ENCODE measurements at regions not wholly inside any gene's neighbourhood (a gene's known extent, or its start where the extent isn't known, plus 50 kb on each side); places are given as distances from the start of the nearest gene placed in this dataset.

- no peak for TF ChIP-seq ESRRG (CRISPR knock-in tag; IDR thresholded peaks at IDR 0.05)
These were observed 169.2 kb upstream of the CTNND2 start (continued) for GRCh38 chr5:12073426-12073825.

GRCh38 chr5:12072441-12072840, 168.2 kb upstream of the CTNND2 start:
- TF ChIP-seq ZNF565 (CRISPR knock-in tag; conservative IDR thresholded peaks at IDR 0.05; ENCODE audit: low read depth) (no peak), ISL1 (CRISPR knock-in tag; IDR thresholded peaks at IDR 0.05) (no peak), ARNTL (CRISPR knock-in tag; IDR thresholded peaks at IDR 0.05; ENCODE audit: borderline replicate concordance, low read depth) (no peak), TOX (CRISPR knock-in tag; IDR thresholded peaks at IDR 0.05; ENCODE audit: borderline replicate concordance) (no peak), CSDC2 (CRISPR knock-in tag; IDR thresholded peaks at IDR 0.05) (no peak), SNAI2 (CRISPR knock-in tag; IDR thresholded peaks at IDR 0.05) (no peak), TCF4 (CRISPR knock-in tag; IDR thresholded peaks at IDR 0.05; ENCODE audit: borderline replicate concordance) (no peak), BACH2 (CRISPR knock-in tag; IDR thresholded peaks at IDR 0.05; ENCODE audit: borderline replicate concordance) (no peak), ZNF8 (CRISPR knock-in tag; IDR thresholded peaks at IDR 0.05) (no peak), ZC3H10 (CRISPR knock-in tag; IDR thresholded peaks at IDR 0.05) (no peak), GLIS3 (CRISPR knock-in tag; IDR thresholded peaks at IDR 0.05) (no peak), CSRNP3 (CRISPR knock-in tag; IDR thresholded peaks at IDR 0.05) (no peak), PPARA (CRISPR knock-in tag; IDR thresholded peaks at IDR 0.05; ENCODE audit: borderline replicate concordance) (no peak), CREB5 (CRISPR knock-in tag; IDR thresholded peaks at IDR 0.05; ENCODE audit: low read depth) (no peak), ZNF70 (CRISPR knock-in tag; IDR thresholded peaks at IDR 0.05) (no peak), RARB (CRISPR knock-in tag; IDR thresholded peaks at IDR 0.05) (no peak), ESRRG (CRISPR knock-in tag; IDR thresholded peaks at IDR 0.05) (no peak), OSR1 (CRISPR knock-in tag; IDR thresholded peaks at IDR 0.05) (no peak)
- TF ChIP-seq, protein P1, sequence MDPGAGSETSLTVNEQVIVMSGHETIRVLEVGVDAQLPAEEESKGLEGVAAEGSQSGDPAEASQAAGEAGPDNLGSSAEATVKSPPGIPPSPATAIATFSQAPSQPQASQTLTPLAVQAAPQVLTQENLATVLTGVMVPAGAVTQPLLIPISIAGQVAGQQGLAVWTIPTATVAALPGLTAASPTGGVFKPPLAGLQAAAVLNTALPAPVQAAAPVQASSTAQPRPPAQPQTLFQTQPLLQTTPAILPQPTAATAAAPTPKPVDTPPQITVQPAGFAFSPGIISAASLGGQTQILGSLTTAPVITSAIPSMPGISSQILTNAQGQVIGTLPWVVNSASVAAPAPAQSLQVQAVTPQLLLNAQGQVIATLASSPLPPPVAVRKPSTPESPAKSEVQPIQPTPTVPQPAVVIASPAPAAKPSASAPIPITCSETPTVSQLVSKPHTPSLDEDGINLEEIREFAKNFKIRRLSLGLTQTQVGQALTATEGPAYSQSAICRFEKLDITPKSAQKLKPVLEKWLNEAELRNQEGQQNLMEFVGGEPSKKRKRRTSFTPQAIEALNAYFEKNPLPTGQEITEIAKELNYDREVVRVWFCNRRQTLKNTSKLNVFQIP (CRISPR knock-in tag; IDR thresholded peaks at IDR 0.05; ENCODE audit: borderline replicate concordance, low read depth), result no peak

DNA sequence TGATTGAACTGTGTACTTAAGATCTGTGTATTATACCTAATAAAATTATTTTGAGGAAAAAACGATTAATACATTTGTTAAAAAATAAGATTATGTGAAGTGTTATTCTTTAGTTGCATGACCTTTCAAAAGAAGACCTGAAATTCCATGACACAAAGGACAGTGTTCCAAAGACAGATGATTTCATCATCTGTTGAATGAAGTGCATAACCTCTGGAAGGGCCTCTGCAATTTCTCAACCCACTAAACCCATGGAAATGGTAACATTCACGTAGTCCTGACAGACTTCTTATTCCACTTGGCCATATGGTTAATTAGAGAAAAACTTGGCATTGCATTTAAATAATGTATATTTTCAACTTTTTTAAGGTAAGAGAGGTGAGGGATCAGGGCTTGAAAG, 167.2 kb upstream of the CTNND2 start:
- no peak for ATAC-seq
- TF ChIP-seq ZNF70 (CRISPR knock-in tag; IDR thresholded peaks at IDR 0.05) (no peak), OSR1 (CRISPR knock-in tag; IDR thresholded peaks at IDR 0.05) (no peak), CSRNP3 (CRISPR knock-in tag; IDR thresholded peaks at IDR 0.05) (no peak)
- TF ChIP-seq, protein P2, sequence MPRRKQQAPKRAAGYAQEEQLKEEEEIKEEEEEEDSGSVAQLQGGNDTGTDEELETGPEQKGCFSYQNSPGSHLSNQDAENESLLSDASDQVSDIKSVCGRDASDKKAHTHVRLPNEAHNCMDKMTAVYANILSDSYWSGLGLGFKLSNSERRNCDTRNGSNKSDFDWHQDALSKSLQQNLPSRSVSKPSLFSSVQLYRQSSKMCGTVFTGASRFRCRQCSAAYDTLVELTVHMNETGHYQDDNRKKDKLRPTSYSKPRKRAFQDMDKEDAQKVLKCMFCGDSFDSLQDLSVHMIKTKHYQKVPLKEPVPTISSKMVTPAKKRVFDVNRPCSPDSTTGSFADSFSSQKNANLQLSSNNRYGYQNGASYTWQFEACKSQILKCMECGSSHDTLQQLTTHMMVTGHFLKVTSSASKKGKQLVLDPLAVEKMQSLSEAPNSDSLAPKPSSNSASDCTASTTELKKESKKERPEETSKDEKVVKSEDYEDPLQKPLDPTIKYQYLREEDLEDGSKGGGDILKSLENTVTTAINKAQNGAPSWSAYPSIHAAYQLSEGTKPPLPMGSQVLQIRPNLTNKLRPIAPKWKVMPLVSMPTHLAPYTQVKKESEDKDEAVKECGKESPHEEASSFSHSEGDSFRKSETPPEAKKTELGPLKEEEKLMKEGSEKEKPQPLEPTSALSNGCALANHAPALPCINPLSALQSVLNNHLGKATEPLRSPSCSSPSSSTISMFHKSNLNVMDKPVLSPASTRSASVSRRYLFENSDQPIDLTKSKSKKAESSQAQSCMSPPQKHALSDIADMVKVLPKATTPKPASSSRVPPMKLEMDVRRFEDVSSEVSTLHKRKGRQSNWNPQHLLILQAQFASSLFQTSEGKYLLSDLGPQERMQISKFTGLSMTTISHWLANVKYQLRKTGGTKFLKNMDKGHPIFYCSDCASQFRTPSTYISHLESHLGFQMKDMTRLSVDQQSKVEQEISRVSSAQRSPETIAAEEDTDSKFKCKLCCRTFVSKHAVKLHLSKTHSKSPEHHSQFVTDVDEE (CRISPR knock-in tag; IDR thresholded peaks at IDR 0.05), result no peak

More at GRCh38 chr5:12072441-12072840, 168.2 kb upstream of the CTNND2 start:
- no peak for ATAC-seq

GRCh38 chr5:12023614-12024241, 119.5 kb upstream of the CTNND2 start:
- ATAC-seq, result no peak
- TF ChIP-seq RARB (CRISPR knock-in tag; IDR thresholded peaks at IDR 0.05), result no peak
- TF ChIP-seq ZFP3 (CRISPR knock-in tag; IDR thresholded peaks at IDR 0.05), result no peak
- TF ChIP-seq GLIS3 (CRISPR knock-in tag; IDR thresholded peaks at IDR 0.05), result no peak
- no peak for TF ChIP-seq ZNF8 (CRISPR knock-in tag; IDR thresholded peaks at IDR 0.05)
- TF ChIP-seq, protein P1 (CRISPR knock-in tag; IDR thresholded peaks at IDR 0.05; ENCODE audit: borderline replicate concordance, low read depth), result no peak
- no peak for TF ChIP-seq ISL1 (CRISPR knock-in tag; IDR thresholded peaks at IDR 0.05)
- no peak for TF ChIP-seq SNAI2 (CRISPR knock-in tag; IDR thresholded peaks at IDR 0.05)
- TF ChIP-seq ZC3H10 (CRISPR knock-in tag; IDR thresholded peaks at IDR 0.05), result no peak
- no peak for TF ChIP-seq ZFP30 (CRISPR knock-in tag; IDR thresholded peaks at IDR 0.05)
- no peak for TF ChIP-seq OSR1 (CRISPR knock-in tag; IDR thresholded peaks at IDR 0.05)
- no peak for TF ChIP-seq CSRNP3 (CRISPR knock-in tag; IDR thresholded peaks at IDR 0.05)
- no peak for TF ChIP-seq ESRRG (CRISPR knock-in tag; IDR thresholded peaks at IDR 0.05)

Measured in SK-N-SH treated with all-trans-retinoic acid at 6 μM for 48 hours (cell line).